GM12878 (cell line): ENCODE measurements at regions not wholly inside any gene's neighbourhood (a gene's known extent, or its start where the extent isn't known, plus 50 kb on each side); places are given as distances from the start of the nearest gene placed in this dataset.

Source experiments
- ATAC-seq: fragments of 200-7000 bp; cut with Tn5 transposase; 3 replicates; pipeline ENCODE4 v1.9.1; 2020; ENCODE audit warnings: mild to moderate bottlenecking, moderate library complexity
- BruUV-seq: library from RNA; stranded (reverse); fragments of 400-500 nt; replicated peaks from 2 replicates; lab custom pipeline; 2021; lab: Mats Ljungman, UMichigan
- CTCF ChIA-PET: fragments of 300-600 bp; sonication (Branson Sonifier 250); formaldehyde crosslinking; extraction: SDS; loops from one replicate; lab custom pipeline; 2021; ENCODE audit warnings: inconsistent platforms; lab: Yijun Ruan, JAX
- POLR2A ChIA-PET: fragments of 350-600 bp; formaldehyde crosslinking; extraction: SDS; loops from one replicate; lab custom pipeline; 2021; ENCODE audit warnings: inconsistent platforms; lab: Charles Lee
- RAD21 ChIA-PET: fragments of 300-600 bp; sonication (Branson Sonifier 250); formaldehyde crosslinking; loops from one replicate; lab custom pipeline; 2023; ENCODE audit warnings: antibody characterized with exemption; ENCODE audit not compliant: unreplicated experiment; lab: Charles Lee
- SMC1A ChIA-PET: fragments of 300-600 bp; sonication (Branson Sonifier 250); formaldehyde crosslinking; loops from one replicate; lab custom pipeline; 2023; ENCODE audit not compliant: unreplicated experiment, uncharacterized antibody; lab: Charles Lee
- DNase-seq: peaks from one replicate; pipeline ENCODE4 v3.0.0-alpha.2; 2011; ENCODE audit warnings: low read depth, low spot score
- FAIRE-seq: peaks from 3 replicates; lab custom pipeline; 2011; peaks lifted over from hg19 to GRCh38; lab: Jason Lieb, UNC
- H2AFZ ChIP-seq: 2 replicates; pipeline ENCODE4 v1.6.0; 2011; ENCODE audit warnings: low read depth, low read length, control low read depth; ENCODE audit not compliant: control insufficient read depth
- H3K27ac ChIP-seq: 2 replicates; pipeline ENCODE4 v1.5.1; 2011; ENCODE audit warnings: control low read depth; ENCODE audit not compliant: control insufficient read depth, insufficient read depth
- H3K27me3 ChIP-seq, 2 experiments: replicated peaks in 1 of 2; 2 replicates each; pipeline versions ENCODE4 v1.6.0 to v1.6.1; 2011; ENCODE audit warnings: low read length in 1 of 2; ENCODE audit not compliant: control insufficient read depth in 2 of 2, insufficient read depth in 2 of 2
- H3K36me3 ChIP-seq, 2 experiments: 2 replicates each; pipeline ENCODE4 v1.5.1; 2011; ENCODE audit warnings: low read length in 1 of 2; ENCODE audit not compliant: control insufficient read depth in 2 of 2, insufficient read depth in 2 of 2
- H3K4me1 ChIP-seq: 2 replicates; pipeline ENCODE4 v1.6.1; 2011; ENCODE audit warnings: mild to moderate bottlenecking, low read length, moderate library complexity, mixed read lengths; ENCODE audit not compliant: control insufficient read depth, insufficient read depth
- H3K4me2 ChIP-seq: 2 replicates; pipeline ENCODE4 v1.6.0; 2011; ENCODE audit warnings: control low read depth; ENCODE audit not compliant: control insufficient read depth, insufficient read depth
- H3K4me3 ChIP-seq: fragments of 200-600 bp; sonication (generic); 2 replicates; pipeline ENCODE4 v1.5.1; 2016
- H3K79me2 ChIP-seq: 2 replicates; pipeline ENCODE4 v1.6.0; 2011; ENCODE audit warnings: low read length; ENCODE audit not compliant: control insufficient read depth, insufficient read depth
- H3K9ac ChIP-seq: 2 replicates; pipeline ENCODE4 v1.8.0; 2011; ENCODE audit warnings: low read length, control low read depth, mixed read lengths; ENCODE audit not compliant: control insufficient read depth, insufficient read depth
- H3K9me3 ChIP-seq: replicated peaks from 3 replicates; pipeline ENCODE4 v1.5.1; 2011; ENCODE audit warnings: mild to moderate bottlenecking, low read length; ENCODE audit not compliant: control insufficient read depth, insufficient read depth
- H4K20me1 ChIP-seq: 2 replicates; pipeline ENCODE4 v1.6.0; 2011; ENCODE audit not compliant: control insufficient read depth, insufficient read depth
- CBFB ChIP-seq: IDR thresholded peaks from 2 replicates; pipeline ENCODE4 v1.6.1; 2016; ENCODE audit warnings: antibody characterized with exemption, low read depth
- CREM ChIP-seq: IDR thresholded peaks from 2 replicates; pipeline ENCODE4 v1.6.1; 2014; ENCODE audit warnings: antibody characterized with exemption, low read depth
- CTCF ChIP-seq, 3 experiments: IDR thresholded peaks in 2 of 3; conservative IDR thresholded peaks in 1 of 3; 2 replicates each; pipeline ENCODE4 v1.5.1; 2011; ENCODE audit warnings: low read depth in 3 of 3, low read length in 3 of 3, mild to moderate bottlenecking in 3 of 3, control low read depth in 2 of 3, moderate library complexity in 2 of 3, inconsistent platforms in 1 of 3, mixed read lengths in 1 of 3; ENCODE audit not compliant: control insufficient read depth in 2 of 3, insufficient read depth in 1 of 3; ENCODE audit errors: extremely low read depth in 1 of 3
- KDM1A ChIP-seq: fragments of 200-600 bp; sonication (generic); IDR thresholded peaks from 2 replicates; pipeline ENCODE4 v1.6.1; 2016; ENCODE audit warnings: borderline replicate concordance
- KLF5 ChIP-seq: fragments of 450-650 bp; IDR thresholded peaks from 2 replicates; pipeline ENCODE4 v1.6.1; 2014; ENCODE audit warnings: mild to moderate bottlenecking; ENCODE audit not compliant: partially characterized antibody
- NR2F1 ChIP-seq: fragments of 450-650 bp; conservative IDR thresholded peaks from 2 replicates; pipeline ENCODE4 v1.6.1; 2017; ENCODE audit warnings: mild to moderate bottlenecking
- PAX5 ChIP-seq: IDR thresholded peaks from 2 replicates; pipeline ENCODE4 v1.6.1; 2011; ENCODE audit warnings: low read depth, low read length, borderline replicate concordance
- PAX8 ChIP-seq: fragments of 450-650 bp; IDR thresholded peaks from 2 replicates; pipeline ENCODE4 v1.6.1; 2017; ENCODE audit warnings: mild to moderate bottlenecking, moderate library complexity
- PBX3 ChIP-seq: IDR thresholded peaks from 2 replicates; pipeline ENCODE4 v1.6.1; 2011; ENCODE audit warnings: mild to moderate bottlenecking, low read depth, low read length, moderate library complexity; ENCODE audit not compliant: insufficient replicate concordance
- RAD51 ChIP-seq: fragments of 450-650 bp; IDR thresholded peaks from 2 replicates; pipeline ENCODE4 v1.6.1; 2016; ENCODE audit warnings: moderate library complexity, mild to moderate bottlenecking, inconsistent platforms
- SMC3 ChIP-seq: IDR thresholded peaks from 2 replicates; pipeline ENCODE4 v1.6.1; 2011; ENCODE audit warnings: low read length, improper control_type of control experiment, borderline replicate concordance
- SUPT20H ChIP-seq: IDR thresholded peaks from 2 replicates; pipeline ENCODE4 v1.6.1; 2011; ENCODE audit warnings: low read depth, mild to moderate bottlenecking, low read length, moderate library complexity, borderline replicate concordance; ENCODE audit not compliant: control insufficient read depth
- WGBS: methylation state at CpG from one replicate; pipeline ENCODE4 v1.1.6; 2016; ENCODE audit warnings: low lambda C conversion rate; ENCODE audit not compliant: insufficient replicate concordance, insufficient coverage; ENCODE audit errors: missing lambda C conversion rate; 5-methylcytosine and 5-hydroxymethylcytosine counted together
- in situ Hi-C: fragments of 300-500 bp; cut with MboI; formaldehyde crosslinking; loops from 9 replicates; pipeline ENCODE4 v1.14.3; 2018; ENCODE audit warnings: mixed read lengths
- intact Hi-C: fragments of 100-400 bp; cut with micrococcal nuclease; formaldehyde crosslinking; loops from one replicate; pipeline ENCODE4 v1.14.2; 2022; ENCODE audit not compliant: unreplicated experiment
- TF ChIP-seq, protein P1 (sequence below): fragments of 450-650 bp; IDR thresholded peaks from 2 replicates; pipeline ENCODE4 v1.6.1; 2016; ENCODE audit warnings: mild to moderate bottlenecking
- TF ChIP-seq, protein P2 (sequence below): IDR thresholded peaks from 2 replicates; pipeline ENCODE4 v1.6.1; 2011; ENCODE audit warnings: low read depth, mild to moderate bottlenecking, low read length, moderate library complexity, borderline replicate concordance; ENCODE audit errors: extremely low read depth
- TF ChIP-seq, protein P3 (sequence below): fragments of 450-650 bp; formaldehyde crosslinking; IDR thresholded peaks from 2 replicates; pipeline ENCODE4 v1.5.0; 2022; ENCODE audit warnings: mild to moderate bottlenecking, missing genetic modification characterization

DNA sequence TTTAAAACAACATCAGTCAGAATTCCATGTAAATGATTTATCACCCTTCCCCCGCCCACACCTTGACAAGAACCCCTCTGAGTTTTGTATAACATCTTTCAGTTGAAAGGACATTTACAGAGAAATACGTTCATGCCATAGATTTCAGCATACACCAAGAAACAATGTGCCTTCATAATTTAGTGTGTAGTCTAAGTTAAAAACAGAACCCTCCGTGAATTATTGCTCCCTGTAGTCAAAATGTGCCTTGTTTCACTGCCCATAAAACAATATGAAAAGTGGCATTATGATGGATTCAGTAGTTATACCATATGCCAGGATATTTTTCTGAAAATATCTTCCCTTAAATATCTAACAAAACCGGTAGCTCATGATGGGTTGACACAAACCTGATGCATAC lies 953.9 kb downstream of the GBE1 start (continued):
- TF ChIP-seq, protein P1, sequence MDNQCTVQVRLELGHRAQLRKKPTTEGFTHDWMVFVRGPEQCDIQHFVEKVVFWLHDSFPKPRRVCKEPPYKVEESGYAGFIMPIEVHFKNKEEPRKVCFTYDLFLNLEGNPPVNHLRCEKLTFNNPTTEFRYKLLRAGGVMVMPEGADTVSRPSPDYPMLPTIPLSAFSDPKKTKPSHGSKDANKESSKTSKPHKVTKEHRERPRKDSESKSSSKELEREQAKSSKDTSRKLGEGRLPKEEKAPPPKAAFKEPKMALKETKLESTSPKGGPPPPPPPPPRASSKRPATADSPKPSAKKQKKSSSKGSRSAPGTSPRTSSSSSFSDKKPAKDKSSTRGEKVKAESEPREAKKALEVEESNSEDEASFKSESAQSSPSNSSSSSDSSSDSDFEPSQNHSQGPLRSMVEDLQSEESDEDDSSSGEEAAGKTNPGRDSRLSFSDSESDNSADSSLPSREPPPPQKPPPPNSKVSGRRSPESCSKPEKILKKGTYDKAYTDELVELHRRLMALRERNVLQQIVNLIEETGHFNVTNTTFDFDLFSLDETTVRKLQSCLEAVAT = no peak
- TF ChIP-seq KLF5 = no peak
- no peak for TF ChIP-seq CREM
- TF ChIP-seq KDM1A = no peak
- TF ChIP-seq, all 136 proteins: peak for 0

- H3K9ac ChIP-seq = no peak overlapping the region
- ChIA-PET POLR2A (no interaction called here), RAD21 (no interaction called here), CTCF (no interaction called here), SMC1A (no interaction called here)
- FAIRE-seq = no peak
- TF ChIP-seq PAX8 (no peak), PBX3 (no peak), RAD51 (no peak), NR2F1 (no peak), CBFB (no peak), SMC3 (no peak), CTCF (IDR thresholded peaks at IDR 0.05 in 2 of 3, conservative IDR thresholded peaks at IDR 0.05 in 1 of 3; ENCODE audit: control insufficient read depth in 2 of 3, extremely low read depth in 1 of 3, insufficient read depth in 1 of 3, low read depth in 3 of 3, low read length in 3 of 3) (no peak), PAX5 (no peak), SUPT20H (no peak)
- TF ChIP-seq, protein P2, sequence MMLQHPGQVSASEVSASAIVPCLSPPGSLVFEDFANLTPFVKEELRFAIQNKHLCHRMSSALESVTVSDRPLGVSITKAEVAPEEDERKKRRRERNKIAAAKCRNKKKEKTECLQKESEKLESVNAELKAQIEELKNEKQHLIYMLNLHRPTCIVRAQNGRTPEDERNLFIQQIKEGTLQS = no peak
- TF ChIP-seq, protein P3, sequence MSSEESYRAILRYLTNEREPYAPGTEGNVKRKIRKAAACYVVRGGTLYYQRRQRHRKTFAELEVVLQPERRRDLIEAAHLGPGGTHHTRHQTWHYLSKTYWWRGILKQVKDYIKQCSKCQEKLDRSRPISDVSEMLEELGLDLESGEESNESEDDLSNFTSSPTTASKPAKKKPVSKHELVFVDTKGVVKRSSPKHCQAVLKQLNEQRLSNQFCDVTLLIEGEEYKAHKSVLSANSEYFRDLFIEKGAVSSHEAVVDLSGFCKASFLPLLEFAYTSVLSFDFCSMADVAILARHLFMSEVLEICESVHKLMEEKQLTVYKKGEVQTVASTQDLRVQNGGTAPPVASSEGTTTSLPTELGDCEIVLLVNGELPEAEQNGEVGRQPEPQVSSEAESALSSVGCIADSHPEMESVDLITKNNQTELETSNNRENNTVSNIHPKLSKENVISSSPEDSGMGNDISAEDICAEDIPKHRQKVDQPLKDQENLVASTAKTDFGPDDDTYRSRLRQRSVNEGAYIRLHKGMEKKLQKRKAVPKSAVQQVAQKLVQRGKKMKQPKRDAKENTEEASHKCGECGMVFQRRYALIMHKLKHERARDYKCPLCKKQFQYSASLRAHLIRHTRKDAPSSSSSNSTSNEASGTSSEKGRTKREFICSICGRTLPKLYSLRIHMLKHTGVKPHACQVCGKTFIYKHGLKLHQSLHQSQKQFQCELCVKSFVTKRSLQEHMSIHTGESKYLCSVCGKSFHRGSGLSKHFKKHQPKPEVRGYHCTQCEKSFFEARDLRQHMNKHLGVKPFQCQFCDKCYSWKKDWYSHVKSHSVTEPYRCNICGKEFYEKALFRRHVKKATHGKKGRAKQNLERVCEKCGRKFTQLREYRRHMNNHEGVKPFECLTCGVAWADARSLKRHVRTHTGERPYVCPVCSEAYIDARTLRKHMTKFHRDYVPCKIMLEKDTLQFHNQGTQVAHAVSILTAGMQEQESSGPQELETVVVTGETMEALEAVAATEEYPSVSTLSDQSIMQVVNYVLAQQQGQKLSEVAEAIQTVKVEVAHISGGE = no peak
- no peak overlapping the region for H3K4me2 ChIP-seq
- no peak for DNase-seq
- no peaks in the 10 kb centered on the region for H3K9me3 ChIP-seq
- intact Hi-C loops (no loop called here), in situ Hi-C loops (no loop called here)
- H3K27me3 ChIP-seq = no peaks in the 10 kb centered on the region
- WGBS = 64% methylated on average over 4 of the region's 4 CpGs
- no peaks in the 10 kb centered on the region for H3K4me1 ChIP-seq
- H3K27ac ChIP-seq = no peak overlapping the region
- no peaks in the 10 kb centered on the region for H3K36me3 ChIP-seq
- no TSS peak for BruUV-seq
- H3K4me3 ChIP-seq = no peak overlapping the region
- H4K20me1 ChIP-seq = no peaks in the 10 kb centered on the region
- no peaks in the 10 kb centered on the region for H3K79me2 ChIP-seq
- H2AFZ ChIP-seq = no peak overlapping the region
- ATAC-seq = no peak
Observed at GRCh38 chr3:80806673-80807072, 954.8 kb downstream of the GBE1 start.
